Activated naive CD4-positive, alpha-beta T cell treated with anti-CD3 and anti-CD28 coated beads, Interleukin-2, amount 50 U/mL, for 72 hours (primary cell): ENCODE measurements at regions not wholly inside any gene's neighbourhood (a gene's known extent, or its start where the extent isn't known, plus 50 kb on each side); places are given as distances from the start of the nearest gene placed in this dataset.

Experiments
- ATAC-seq, 2 donors: fragments of 150-1000 bp; cut with Tn5 transposase; 2 replicates each; pipeline ENCODE4 v1.10.0; 2021; ENCODE audit warnings: mild to moderate bottlenecking in 2 of 2, moderate library complexity in 2 of 2
- DNase-seq, 2 donors: peaks; one replicate each; pipeline ENCODE4 v3.0.0; 2021 to 2022; ENCODE audit warnings: low spot score in 2 of 2
- H3K27ac Mint-ChIP-seq, 2 donors: one replicate each; pipeline ENCODE4 v1.8.0; 2022; ENCODE audit warnings: mild to moderate bottlenecking in 2 of 2, mixed read lengths in 2 of 2
- H3K36me3 Mint-ChIP-seq, 2 donors: one replicate each; pipeline ENCODE4 v1.8.0; 2022; ENCODE audit warnings: mixed read lengths in 2 of 2
- H3K9me3 Mint-ChIP-seq, 2 donors: one replicate each; pipeline ENCODE4 v1.8.0; 2022; ENCODE audit warnings: mixed read lengths in 2 of 2

DNA sequence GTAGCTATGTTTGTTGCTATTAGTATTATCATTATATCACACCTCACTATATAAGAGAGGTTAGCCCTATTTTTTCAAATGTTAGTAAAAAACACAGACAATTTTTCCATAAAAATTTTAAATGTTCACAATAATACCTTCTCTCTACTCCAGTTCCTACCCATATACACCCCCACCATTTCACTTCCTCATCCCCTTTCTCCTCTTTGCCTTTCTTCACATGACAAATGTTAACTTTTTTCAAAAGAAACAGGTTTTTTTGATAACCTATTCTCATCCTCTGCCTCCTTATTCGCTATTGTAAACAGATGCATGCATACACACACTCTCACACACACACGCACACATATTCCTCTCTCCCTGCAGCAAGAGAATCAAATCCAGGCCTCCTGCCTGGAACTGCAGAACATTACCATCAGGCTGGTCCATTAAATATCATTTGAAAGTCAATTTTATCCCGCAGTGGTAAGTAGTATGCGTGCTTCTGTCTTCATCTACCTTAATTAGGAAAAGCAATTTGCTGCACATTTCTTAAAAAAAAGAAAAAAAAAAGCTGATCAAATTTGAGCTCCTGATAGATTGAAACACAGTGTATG lies 55.5 kb downstream of the MID1IP1 start:
- no peaks in the 10 kb centered on the region for H3K9me3 Mint-ChIP-seq
- no peak overlapping the region for H3K27ac Mint-ChIP-seq
- no peak for ATAC-seq
- no peaks in the 10 kb centered on the region for H3K36me3 Mint-ChIP-seq
- DNase-seq: no peak

DNA sequence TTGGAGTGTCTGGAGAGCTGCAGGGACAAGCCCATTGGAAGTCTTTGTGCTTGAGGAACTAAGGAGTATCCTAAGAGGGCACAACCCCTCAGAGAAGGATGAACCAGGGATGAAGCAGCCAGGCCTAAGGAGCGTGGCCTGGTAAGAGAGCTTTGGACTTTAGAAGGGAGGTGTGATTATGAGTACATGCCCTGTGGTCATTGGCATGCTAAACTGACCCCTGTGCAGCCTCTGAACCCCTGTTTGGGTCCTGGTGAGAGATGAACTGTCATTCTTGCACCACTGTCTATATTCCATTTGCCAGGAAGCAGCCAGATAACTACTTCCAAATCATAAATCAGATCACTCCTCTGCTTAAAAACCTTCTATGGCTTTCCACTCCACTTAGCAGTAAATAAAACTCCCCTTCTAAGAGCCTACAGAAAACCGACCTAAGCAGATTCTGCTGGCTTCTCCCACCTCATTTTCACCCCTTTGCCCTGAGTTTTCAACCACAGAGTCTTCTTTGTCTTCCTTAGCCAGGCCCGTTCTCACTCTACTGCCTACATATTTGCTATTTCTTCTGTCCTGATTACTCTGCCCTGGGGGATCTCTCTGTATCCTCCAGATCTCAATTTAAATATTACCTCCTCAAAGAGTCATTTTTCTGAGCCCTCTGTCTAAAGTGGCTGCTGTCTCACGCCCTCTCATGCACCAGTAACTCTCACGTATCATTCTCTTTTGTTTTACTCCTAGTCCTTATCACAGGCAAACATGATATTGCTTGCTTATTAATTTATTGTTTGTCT lies 56.7 kb downstream of the MID1IP1 start:
- Mint-ChIP-seq H3K9me3 (no peaks in the 10 kb centered on the region), H3K27ac (no peak overlapping the region), H3K36me3 (no peaks in the 10 kb centered on the region)
- ATAC-seq: no peak
- no peak for DNase-seq

DNA sequence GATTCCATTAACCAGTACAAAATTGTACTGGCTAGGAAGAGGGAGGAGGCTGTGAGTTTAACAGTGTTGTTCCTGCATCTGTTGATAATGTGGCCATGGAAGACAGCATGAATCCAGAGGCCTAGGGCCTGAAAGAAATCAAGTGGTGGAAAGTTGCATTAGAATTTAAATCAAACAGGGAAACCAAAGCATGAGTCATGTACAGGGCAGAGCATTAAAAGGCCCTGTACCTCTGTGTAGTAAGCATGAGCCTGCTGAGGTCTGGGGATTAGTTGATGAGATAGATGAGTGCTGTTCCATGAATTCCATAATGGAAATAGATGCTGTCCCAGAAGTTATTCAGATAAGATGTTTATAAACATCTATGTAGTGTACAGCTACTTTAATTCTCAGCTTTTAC lies 58.3 kb downstream of the MID1IP1 start:
- no peaks in the 10 kb centered on the region for H3K9me3 Mint-ChIP-seq
- peak; percentile 60 to 65 for ATAC-seq
- no peaks in the 10 kb centered on the region for H3K36me3 Mint-ChIP-seq
- peak in 1 of 2 donors; percentile 1 for DNase-seq
- H3K27ac Mint-ChIP-seq: no peak overlapping the region

DNA sequence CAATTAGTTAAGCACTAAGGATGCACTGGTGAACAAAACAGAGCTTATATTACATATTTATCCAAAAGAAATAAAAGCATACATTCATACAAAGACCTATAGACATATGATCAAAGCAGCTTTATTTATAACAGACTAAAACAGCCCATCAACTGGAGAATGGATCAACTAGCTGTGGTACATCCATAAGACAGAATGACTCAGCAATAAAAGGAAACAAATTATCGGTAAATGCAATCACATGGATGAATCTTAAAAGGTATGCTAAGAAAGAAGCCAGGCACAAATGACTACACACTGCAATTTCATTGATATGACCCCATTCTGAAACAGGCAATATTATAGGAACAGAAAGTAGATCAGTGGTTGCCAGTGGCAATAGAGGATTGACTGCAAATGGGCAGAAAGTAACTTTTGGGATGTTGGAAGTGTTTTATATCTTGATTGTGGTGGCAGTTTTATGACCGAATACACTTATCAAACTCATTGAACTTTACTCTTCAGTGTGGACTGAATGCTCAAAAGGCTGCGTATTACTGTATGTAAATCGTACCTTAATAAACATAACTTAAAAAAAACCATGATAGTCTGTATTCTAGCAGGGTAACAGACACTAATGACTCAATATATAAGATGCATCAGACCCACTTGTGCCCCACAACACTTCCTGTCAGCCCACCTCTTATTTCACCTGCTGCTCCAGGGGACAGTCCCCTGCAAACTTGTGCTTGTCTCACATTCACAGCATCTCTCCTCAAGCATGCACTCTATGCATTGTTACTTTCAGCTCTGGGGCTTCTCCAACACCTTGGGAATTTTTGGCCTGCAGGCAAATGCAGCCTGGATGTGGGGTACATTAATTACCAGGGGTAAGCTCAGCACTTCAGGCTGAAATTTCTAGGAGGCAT lies 59.1 kb downstream of the MID1IP1 start:
- Mint-ChIP-seq H3K36me3 (no peaks in the 10 kb centered on the region), H3K9me3 (no peaks in the 10 kb centered on the region), H3K27ac (no peak overlapping the region)
- DNase-seq (peak in 1 of 2 donors; percentile 1), ATAC-seq (peak; percentile 64 to 85)

DNA sequence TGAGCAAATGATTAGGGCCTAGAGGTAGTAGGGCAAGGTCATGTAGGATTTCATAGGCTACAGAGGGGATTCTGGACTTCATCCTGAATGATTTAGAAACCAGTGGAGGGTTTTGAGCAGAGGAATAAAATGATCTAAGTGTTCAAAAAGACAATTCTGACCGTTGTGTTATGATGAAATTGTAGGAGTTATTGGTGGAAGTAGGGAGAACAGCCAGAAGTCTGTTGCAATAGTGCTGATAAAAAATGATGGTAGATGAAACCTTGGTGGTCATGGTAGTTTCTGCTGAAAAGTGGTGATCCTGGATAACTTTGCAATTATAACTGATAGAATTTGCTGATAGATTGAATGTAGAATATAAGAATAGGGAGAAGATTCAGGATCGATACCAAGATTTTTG lies 60.2 kb downstream of the MID1IP1 start:
- no peak overlapping the region for H3K27ac Mint-ChIP-seq
- ATAC-seq: no peak
- H3K9me3 Mint-ChIP-seq: no peaks in the 10 kb centered on the region
- H3K36me3 Mint-ChIP-seq: no peaks in the 10 kb centered on the region
- no peak for DNase-seq

DNA sequence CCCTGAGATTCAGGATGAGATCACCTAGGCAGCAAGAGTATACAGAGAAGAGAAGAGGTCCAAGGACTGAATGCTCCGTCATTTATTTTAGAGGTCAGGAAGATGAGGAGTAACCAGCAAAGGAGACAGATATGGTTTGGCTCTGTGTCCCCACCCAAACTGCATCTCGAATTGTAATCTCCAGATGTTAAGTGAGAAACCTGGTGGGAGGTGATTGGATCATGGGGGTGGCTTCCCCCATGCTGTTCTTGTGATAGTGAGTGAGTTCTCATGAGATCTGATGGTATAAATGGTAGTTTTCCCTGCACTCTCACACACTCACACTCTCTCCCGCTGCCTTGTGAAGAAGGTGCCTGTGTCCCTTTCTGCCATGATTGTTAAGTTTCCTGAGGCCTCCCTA lies 60.8 kb downstream of the MID1IP1 start:
- no peak for ATAC-seq
- no peak for DNase-seq
- H3K36me3 Mint-ChIP-seq: no peaks in the 10 kb centered on the region
- H3K27ac Mint-ChIP-seq: no peak overlapping the region
- no peaks in the 10 kb centered on the region for H3K9me3 Mint-ChIP-seq

DNA sequence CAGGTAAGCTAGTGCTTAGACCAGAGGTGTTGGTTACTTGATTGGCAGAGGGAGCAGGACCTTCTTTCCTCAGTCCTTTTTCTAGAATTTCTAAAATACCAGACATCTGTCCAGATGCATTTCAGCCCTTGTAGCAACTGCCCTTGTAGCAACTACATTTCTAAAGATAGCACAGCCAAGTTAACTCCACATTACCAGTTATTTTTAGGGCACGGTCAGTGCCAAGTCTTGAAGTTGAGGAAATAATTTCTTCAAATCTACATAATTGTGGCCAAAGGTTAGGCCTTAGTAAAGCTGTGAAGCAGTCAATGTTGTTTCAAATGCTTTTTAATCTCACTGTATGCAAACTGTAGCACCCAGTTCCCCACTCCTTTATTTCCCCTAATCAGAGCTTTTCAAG lies 62.9 kb downstream of the MID1IP1 start:
- ATAC-seq: no peak

DNA sequence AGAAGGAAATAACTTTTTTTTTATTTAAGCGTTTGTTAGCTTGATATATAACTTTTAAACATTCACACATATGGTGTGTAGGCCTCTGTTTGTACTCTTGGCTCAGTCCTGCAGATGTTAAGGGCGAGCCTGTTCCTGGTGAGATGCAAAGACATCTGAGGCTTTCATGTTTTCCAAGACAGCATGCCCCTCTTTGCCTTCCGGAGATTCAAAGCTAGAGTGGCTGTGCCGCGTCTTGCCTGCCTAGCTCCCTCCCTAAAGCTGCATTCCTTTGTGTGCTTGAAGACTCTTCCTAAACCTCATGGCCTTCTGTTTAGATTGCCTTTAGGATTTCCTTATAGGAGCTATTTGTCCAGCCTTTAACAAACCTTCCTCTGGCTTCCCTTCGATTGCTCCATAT lies 67.1 kb downstream of the MID1IP1 start:
- H3K9me3 Mint-ChIP-seq: no peaks in the 10 kb centered on the region
- H3K27ac Mint-ChIP-seq: no peak overlapping the region
- no peak for DNase-seq
- no peaks in the 10 kb centered on the region for H3K36me3 Mint-ChIP-seq
- no peak for ATAC-seq

More for the DNA sequence above, 62.9 kb downstream of the MID1IP1 start:
- H3K36me3 Mint-ChIP-seq: no peaks in the 10 kb centered on the region
- DNase-seq: no peak
- H3K9me3 Mint-ChIP-seq: no peaks in the 10 kb centered on the region
- H3K27ac Mint-ChIP-seq: no peak overlapping the region

DNA sequence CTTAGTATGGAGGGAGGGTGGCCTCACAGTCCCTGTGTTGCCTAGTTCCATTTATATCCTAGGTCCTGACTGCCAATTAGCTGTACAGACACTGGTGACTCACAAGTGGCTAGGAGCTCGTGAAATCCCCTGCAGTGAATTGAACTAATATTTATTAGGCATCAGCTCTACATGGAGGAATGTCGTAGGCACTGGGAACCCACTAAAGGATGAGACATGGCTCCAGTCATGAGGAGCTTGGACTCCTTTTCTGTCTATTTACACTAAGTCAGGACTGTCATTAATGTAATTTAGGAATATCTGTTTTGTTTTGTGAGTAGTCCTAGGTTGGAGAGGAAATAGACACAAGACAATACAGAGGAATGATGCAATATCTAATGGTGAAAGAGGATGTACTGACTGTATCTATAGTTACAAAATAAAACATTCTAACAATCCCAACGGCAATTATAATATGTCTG lies 67.7 kb downstream of the MID1IP1 start:
- ATAC-seq (no peak), DNase-seq (no peak)
- H3K36me3 Mint-ChIP-seq: no peaks in the 10 kb centered on the region
- no peak overlapping the region for H3K27ac Mint-ChIP-seq
- no peaks in the 10 kb centered on the region for H3K9me3 Mint-ChIP-seq

DNA sequence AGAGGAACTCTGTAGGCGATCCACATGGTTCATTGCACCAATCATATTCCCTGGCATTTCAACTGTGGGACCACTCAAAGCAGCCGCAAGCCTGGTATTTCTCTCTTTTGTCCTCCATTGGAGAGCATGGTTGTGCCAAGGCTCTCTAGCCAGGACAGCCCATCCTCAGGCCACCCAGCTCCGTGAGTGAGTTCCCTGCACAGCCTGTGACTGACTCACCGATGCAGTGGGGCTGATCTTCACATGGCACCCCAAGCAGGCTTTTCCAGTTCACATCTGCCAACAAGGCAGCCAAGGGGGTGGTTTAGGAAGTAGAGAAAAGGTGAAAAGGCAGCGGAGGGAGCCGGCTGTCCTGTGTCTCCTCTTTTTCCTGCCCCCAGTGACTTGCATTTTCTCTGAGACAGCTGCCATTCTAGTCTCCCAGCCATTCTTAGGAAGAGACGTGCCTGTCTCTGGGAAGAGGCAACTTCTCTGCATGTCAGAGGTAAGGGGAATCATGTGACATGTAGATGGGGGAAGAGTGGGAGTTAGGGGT lies 69.2 kb downstream of the MID1IP1 start:
- DNase-seq: no peak
- no peaks in the 10 kb centered on the region for H3K36me3 Mint-ChIP-seq
- H3K9me3 Mint-ChIP-seq: no peaks in the 10 kb centered on the region
- no peak for ATAC-seq
- no peak overlapping the region for H3K27ac Mint-ChIP-seq

DNA sequence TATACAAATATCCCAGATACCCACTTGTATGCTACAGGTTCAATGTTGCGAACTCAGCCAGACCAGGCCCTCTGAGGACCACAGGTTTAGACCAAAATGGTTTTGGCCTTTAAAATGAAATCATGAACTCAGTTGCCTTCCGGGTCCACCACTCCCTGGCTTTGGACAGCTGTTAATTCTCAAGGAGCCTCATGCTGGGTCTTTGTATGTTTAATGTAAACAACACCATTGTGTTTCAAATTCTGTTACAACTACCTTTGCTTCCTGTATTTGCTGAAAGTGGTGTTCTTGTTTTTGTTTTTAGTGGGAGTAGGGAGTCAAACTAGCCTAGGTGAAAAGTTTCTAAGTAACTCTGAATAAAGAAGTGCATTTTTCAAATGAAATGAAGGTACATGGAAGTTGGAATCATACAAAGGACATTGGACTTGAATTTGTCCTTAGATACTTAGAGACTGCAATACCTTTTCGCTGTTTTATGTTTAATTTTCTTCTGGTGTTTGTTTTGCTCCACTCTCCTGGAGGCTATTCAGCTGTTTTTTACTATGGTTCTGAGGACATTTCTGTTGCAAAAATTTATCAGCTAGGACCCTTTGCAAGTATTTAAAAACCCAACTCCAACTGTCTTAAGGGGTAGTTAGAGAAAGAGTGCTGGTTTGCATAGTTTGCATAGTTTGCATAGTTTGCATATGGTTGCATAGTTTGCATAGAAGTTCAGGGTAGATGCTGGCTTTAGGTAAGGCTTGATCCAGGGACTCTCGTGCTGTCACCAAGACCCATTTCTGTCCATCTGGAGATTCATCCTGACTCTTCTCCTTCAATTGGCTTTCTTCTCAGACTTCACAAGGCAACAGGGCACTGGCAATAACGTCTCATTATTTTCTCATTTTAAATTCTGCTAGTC lies 70.1 kb downstream of the MID1IP1 start:
- no peaks in the 10 kb centered on the region for H3K9me3 Mint-ChIP-seq
- H3K27ac Mint-ChIP-seq: no peak overlapping the region
- ATAC-seq (no peak), DNase-seq (no peak)
- no peaks in the 10 kb centered on the region for H3K36me3 Mint-ChIP-seq

DNA sequence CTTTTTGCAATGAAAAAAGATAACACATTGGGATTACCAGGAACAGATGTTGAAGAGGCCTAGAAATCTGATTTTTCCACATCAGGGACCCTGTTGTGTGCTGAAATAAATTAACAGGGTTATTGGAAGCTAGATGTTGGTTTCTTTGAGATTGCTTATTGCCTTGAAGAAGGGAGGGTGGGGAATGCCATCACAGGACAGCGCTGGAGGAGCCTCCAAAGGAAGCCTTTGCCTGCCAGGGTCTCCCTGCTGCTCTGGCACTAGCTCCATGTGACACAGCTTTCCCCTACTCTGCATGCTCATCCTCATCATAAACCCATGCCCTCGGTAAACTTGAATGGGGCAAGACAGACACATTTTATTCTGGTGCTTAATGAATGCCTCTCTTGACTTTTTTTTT lies 76.1 kb downstream of the MID1IP1 start:
- no peak for ATAC-seq
- DNase-seq: no peak
- Mint-ChIP-seq H3K36me3 (no peaks in the 10 kb centered on the region), H3K9me3 (no peaks in the 10 kb centered on the region), H3K27ac (peak overlapping the region in 1 of 2 donors; percentile 4)

DNA sequence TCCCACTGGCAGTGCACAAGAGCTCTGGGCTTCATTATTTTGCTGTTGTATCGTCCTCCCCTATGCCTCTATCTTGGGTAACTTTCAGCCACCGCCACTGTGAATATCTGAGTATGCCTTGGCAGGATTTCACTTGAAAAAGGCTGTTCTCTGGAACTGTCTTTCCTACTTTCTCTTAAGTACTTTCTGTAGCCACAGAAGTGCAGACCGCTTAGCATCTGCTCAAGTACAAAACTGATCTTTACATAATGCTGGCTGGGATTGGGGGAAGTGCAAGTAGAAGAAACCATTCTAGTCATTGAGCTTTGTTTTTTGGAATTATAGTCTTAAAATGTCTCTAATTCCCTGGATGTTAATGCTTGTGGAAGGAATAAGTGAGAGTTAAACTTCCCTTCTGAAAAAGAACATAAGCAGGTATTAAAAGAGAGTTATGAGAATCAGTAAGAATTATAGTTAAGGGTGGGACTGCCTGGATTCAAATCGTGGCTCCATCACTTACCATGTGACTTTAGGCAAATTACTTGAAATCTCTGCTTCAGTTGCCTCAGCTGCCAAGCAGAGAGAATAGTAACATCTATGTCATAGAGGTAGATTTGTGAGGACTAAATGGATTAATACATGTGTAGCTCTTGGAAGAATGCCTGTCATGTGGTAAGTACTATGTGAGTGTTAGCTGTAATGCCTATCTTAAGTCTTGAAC lies 77.5 kb downstream of the MID1IP1 start:
- Mint-ChIP-seq H3K36me3 (no peaks in the 10 kb centered on the region), H3K9me3 (no peaks in the 10 kb centered on the region), H3K27ac (peak overlapping the region; percentile 14 to 33)
- DNase-seq (no peak), ATAC-seq (no peak)

DNA sequence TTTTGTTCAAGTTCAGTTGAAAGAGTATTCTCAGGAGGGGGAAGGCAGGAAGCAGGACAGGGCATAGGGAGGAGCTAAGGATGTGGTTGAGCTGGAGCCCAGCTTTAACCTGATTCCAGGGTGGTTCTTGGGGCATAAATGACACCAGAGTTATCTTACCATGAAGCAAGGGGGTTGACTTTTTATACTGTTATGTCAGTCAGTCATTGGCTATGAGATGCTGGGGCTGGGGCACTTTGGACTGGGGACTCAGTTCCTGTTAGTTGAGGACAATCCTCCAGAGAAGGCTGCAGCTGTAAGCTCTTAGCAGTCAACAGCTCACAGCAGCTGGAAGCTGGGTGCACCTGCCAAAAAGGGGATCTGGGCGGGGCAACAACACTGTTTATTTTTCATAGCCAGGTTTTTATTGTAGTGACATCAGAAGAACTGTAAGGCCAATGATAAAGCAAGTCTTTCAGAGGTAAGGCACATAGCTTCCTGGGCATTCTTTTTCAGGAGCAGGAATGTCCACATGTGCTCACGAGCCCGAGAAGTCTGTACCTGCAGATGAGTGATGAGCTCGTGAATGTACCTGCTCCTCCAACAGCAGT lies 78.5 kb downstream of the MID1IP1 start:
- peak overlapping the region in 1 of 2 donors; percentile 33 for H3K27ac Mint-ChIP-seq

DNA sequence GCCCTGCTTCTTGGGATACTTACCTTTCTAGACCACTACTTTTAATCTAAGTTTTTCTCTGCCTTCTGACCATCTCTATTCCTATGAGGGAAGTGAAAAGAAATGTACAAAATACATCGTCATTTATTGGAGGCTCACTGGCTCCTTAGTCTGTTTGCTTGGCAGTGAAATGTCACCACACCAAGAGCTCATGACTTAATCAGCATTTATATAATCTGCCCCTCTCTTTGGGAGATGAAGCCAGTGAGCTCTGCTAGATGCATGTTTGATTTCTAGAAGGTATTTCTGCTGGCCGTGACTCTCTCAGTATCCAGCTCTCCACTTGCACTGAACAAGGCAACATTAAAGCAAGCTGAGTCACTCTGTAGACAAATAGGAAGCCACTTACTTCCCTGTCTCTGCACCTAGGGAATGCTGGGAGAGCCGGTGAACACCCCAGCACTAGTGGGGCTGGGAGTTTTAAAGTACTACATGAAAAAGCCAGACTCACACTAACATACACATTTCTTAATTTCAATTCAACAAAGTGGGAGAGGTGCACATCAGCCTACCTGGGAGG lies 79.1 kb downstream of the MID1IP1 start:
- Mint-ChIP-seq H3K36me3 (no peaks in the 10 kb centered on the region), H3K9me3 (no peaks in the 10 kb centered on the region), H3K27ac (no peak overlapping the region)
- no peak for DNase-seq
- no peak for ATAC-seq

More for the DNA sequence above, 78.5 kb downstream of the MID1IP1 start:
- ATAC-seq (no peak), DNase-seq (no peak)
- no peaks in the 10 kb centered on the region for H3K36me3 Mint-ChIP-seq
- H3K9me3 Mint-ChIP-seq: no peaks in the 10 kb centered on the region
